GM10248 (cell line): ENCODE measurements at regions not wholly inside any gene's neighbourhood (a gene's known extent, or its start where the extent isn't known, plus 50 kb on each side); places are given as distances from the start of the nearest gene placed in this dataset.
"Not testable (repeated sequence)": the region's sequence is repeated elsewhere in the genome, so short reads cannot be mapped to it uniquely, and the experiment has no call there.

Experiments
- CTCF ChIA-PET: fragments of 300-600 bp; sonication (Branson Sonifier 250); formaldehyde crosslinking; extraction: SDS; loops from one replicate; lab custom pipeline; 2021; ENCODE audit warnings: antibody characterized with exemption; lab: Yijun Ruan, JAX
- POLR2A ChIA-PET: fragments of 350-650 bp; sonication (Branson Sonifier 250); formaldehyde crosslinking; extraction: SDS; loops from one replicate; lab custom pipeline; 2020; ENCODE audit warnings: antibody characterized with exemption; lab: Yijun Ruan, JAX
- DNase-seq: peaks from one replicate; pipeline ENCODE4 v3.0.0; 2012; ENCODE audit errors: extremely low spot score
- CTCF ChIP-seq: IDR thresholded peaks from 2 replicates; pipeline ENCODE4 v1.5.1; 2012; ENCODE audit warnings: mild to moderate bottlenecking, low read depth; ENCODE audit errors: extremely low read depth, missing control alignments, control extremely low read depth

- ChIA-PET POLR2A (no interaction called here), CTCF (no interaction called here)
- no peak for DNase-seq
- no peak for TF ChIP-seq CTCF
These were observed 124.3 kb upstream of the ALX4 start for GRCh38 chr11:44434191-44434590.

- no peak for DNase-seq
These were observed 127.2 kb upstream of the ALX4 start for GRCh38 chr11:44437122-44437521.

GRCh38 chr11:44442893-44443673 is 122.4 kb upstream of the CD82 start:
- CTCF ChIA-PET = not testable (repeated sequence)

More at GRCh38 chr11:44437122-44437521, 127.2 kb upstream of the ALX4 start:
- CTCF ChIA-PET = no interaction called here
- TF ChIP-seq CTCF = no peak
- POLR2A ChIA-PET = no interaction called here

GRCh38 chr11:44443836-44444769 is 121.4 kb upstream of the CD82 start:
- no peak for DNase-seq
- CTCF ChIA-PET = no interaction called here
- TF ChIP-seq CTCF = no peak
- POLR2A ChIA-PET = no interaction called here

More at GRCh38 chr11:44442893-44443673, 122.4 kb upstream of the CD82 start:
- POLR2A ChIA-PET, DNase-seq: not testable (repeated sequence)

GRCh38 chr11:44444770-44445321 is 120.6 kb upstream of the CD82 start:
- no peak for TF ChIP-seq CTCF
- no peak for DNase-seq
- ChIA-PET CTCF (no interaction called here), POLR2A (no interaction called here)

- CTCF ChIA-PET = interaction anchor here (1.4 kb wide), 1 partner anchor 160 kb away, joined by 3 read pairs; no protein-coding TSS in a partner anchor
- DNase-seq = no peak
- TF ChIP-seq CTCF = no peak
- POLR2A ChIA-PET = no interaction called here
These were observed 119.7 kb upstream of the CD82 start for GRCh38 chr11:44445500-44446365.
